ENCODE measurements at regions not wholly inside any gene's neighbourhood (a gene's known extent, or its start where the extent isn't known, plus 50 kb on each side); places are given as distances from the start of the nearest gene placed in this dataset.

- H3K27ac ChIP-seq, result no peak overlapping the region
- TF ChIP-seq, protein P1, sequence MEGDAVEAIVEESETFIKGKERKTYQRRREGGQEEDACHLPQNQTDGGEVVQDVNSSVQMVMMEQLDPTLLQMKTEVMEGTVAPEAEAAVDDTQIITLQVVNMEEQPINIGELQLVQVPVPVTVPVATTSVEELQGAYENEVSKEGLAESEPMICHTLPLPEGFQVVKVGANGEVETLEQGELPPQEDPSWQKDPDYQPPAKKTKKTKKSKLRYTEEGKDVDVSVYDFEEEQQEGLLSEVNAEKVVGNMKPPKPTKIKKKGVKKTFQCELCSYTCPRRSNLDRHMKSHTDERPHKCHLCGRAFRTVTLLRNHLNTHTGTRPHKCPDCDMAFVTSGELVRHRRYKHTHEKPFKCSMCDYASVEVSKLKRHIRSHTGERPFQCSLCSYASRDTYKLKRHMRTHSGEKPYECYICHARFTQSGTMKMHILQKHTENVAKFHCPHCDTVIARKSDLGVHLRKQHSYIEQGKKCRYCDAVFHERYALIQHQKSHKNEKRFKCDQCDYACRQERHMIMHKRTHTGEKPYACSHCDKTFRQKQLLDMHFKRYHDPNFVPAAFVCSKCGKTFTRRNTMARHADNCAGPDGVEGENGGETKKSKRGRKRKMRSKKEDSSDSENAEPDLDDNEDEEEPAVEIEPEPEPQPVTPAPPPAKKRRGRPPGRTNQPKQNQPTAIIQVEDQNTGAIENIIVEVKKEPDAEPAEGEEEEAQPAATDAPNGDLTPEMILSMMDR (IDR thresholded peaks at IDR 0.05; ENCODE audit: low read depth, low read length), result no peak
These were observed 68.9 kb upstream of the S1PR1 start for GRCh38 chr1:101167891-101168290.

GRCh38 chr1:101166583-101167120, 70.2 kb upstream of the S1PR1 start:
- no peak for DNase-seq (ENCODE audit: low read depth in 1 of 2, low spot score in 1 of 2)
- Histone ChIP-seq H3K27ac (peak overlapping the region; percentile 78), H3K36me3 (no peaks in the 10 kb centered on the region), H3K4me1 (ENCODE audit: low read depth) (peaks cover 16% of the 10 kb centered on the region), H3K9me3 (ENCODE audit: low read depth) (no peaks in the 10 kb centered on the region), H3K4me3 (no peak overlapping the region), H3K27me3 (no peaks in the 10 kb centered on the region)
- TF ChIP-seq, protein P1 (IDR thresholded peaks at IDR 0.05; ENCODE audit: low read depth, low read length), result no peak

More at GRCh38 chr1:101167891-101168290, 68.9 kb upstream of the S1PR1 start:
- no peaks in the 10 kb centered on the region for H3K9me3 ChIP-seq (ENCODE audit: low read depth)
- H3K27me3 ChIP-seq, result no peaks in the 10 kb centered on the region
- no peaks in the 10 kb centered on the region for H3K36me3 ChIP-seq
- peaks cover 16% of the 10 kb centered on the region for H3K4me1 ChIP-seq (ENCODE audit: low read depth)
- no peak for DNase-seq (ENCODE audit: low read depth in 1 of 2, low spot score in 1 of 2)
- H3K4me3 ChIP-seq, result no peak overlapping the region

DNA sequence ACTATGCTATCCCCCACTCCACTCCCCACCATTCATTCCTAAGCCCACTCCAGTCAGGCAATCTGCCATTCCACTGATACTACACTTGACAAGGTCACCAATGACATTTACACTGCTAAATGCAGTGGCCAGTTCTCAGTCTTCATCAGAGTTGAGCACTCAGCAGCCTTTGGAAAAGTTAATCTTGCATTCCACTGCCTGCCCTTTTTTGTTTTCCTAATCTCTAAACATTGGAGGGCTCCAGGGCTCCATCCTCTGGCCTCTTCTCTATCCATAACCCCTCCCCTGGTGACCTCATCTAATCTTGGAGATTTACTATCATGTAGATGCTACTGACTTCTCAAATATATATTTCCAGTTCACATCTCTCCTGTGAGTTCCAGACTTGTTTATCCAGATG, 70.9 kb upstream of the S1PR1 start:
- H3K27me3 ChIP-seq, result no peaks in the 10 kb centered on the region
- H3K4me3 ChIP-seq, result no peak overlapping the region
- no peaks in the 10 kb centered on the region for H3K9me3 ChIP-seq (ENCODE audit: low read depth)
- DNase-seq (ENCODE audit: low read depth in 1 of 2, low spot score in 1 of 2), result peak in 1 of 2 donors; percentile 70
- TF ChIP-seq, protein P1 (IDR thresholded peaks at IDR 0.05; ENCODE audit: low read depth, low read length), result no peak
- H3K36me3 ChIP-seq, result no peaks in the 10 kb centered on the region
- peaks cover 16% of the 10 kb centered on the region for H3K4me1 ChIP-seq (ENCODE audit: low read depth)
- H3K27ac ChIP-seq, result peak overlapping the region; percentile 78

GRCh38 chr1:101165532-101165931, 71.3 kb upstream of the S1PR1 start:
- Histone ChIP-seq H3K27me3 (no peaks in the 10 kb centered on the region), H3K9me3 (ENCODE audit: low read depth) (no peaks in the 10 kb centered on the region), H3K4me3 (no peak overlapping the region), H3K36me3 (no peaks in the 10 kb centered on the region), H3K27ac (peak overlapping the region; percentile 78), H3K4me1 (ENCODE audit: low read depth) (peaks cover 16% of the 10 kb centered on the region)
- TF ChIP-seq, protein P1 (IDR thresholded peaks at IDR 0.05; ENCODE audit: low read depth, low read length), result no peak
- DNase-seq (ENCODE audit: low read depth in 1 of 2, low spot score in 1 of 2), result no peak

- DNase-seq (ENCODE audit: low read depth in 1 of 2, low spot score in 1 of 2), result no peak
- no peaks in the 10 kb centered on the region for H3K36me3 ChIP-seq
- TF ChIP-seq, protein P1 (IDR thresholded peaks at IDR 0.05; ENCODE audit: low read depth, low read length), result no peak
- no peaks in the 10 kb centered on the region for H3K27me3 ChIP-seq
- H3K4me1 ChIP-seq (ENCODE audit: low read depth), result peaks cover 16% of the 10 kb centered on the region
- H3K9me3 ChIP-seq (ENCODE audit: low read depth), result no peaks in the 10 kb centered on the region
- H3K27ac ChIP-seq, result peak overlapping the region; percentile 78
- no peak overlapping the region for H3K4me3 ChIP-seq
These were observed 72.0 kb upstream of the S1PR1 start for GRCh38 chr1:101164776-101165175.

Measured in cardiac muscle cell (in vitro differentiated cells and primary cell).